Peyer's patch (tissue), 4 donors: ENCODE measurements at regions not wholly inside any gene's neighbourhood (a gene's known extent, or its start where the extent isn't known, plus 50 kb on each side); places are given as distances from the start of the nearest gene placed in this dataset.
A peak's percentile ranks its signal among the peaks of the same experiment; 100 is the strongest.
"Not testable (repeated sequence)": the region's sequence is repeated elsewhere in the genome, so short reads cannot be mapped to it uniquely, and the experiment has no call there.

ENCODE experiments used
- DNase-seq, 3 donors: peaks; one replicate each; pipeline ENCODE4 v3.0.0-alpha.2; 2017 to 2019
- H3K27ac ChIP-seq, 4 donors: fragments of 200-600 bp; sonication (generic); one replicate each; pipeline ENCODE4 v1.5.1; 2016 to 2019
- H3K27me3 ChIP-seq, 2 donors: fragments of 200-600 bp; sonication (generic); one replicate each; pipeline ENCODE4 v1.5.1; 2019
- H3K36me3 ChIP-seq, 3 donors: fragments of 200-600 bp; sonication (generic); one replicate each; pipeline ENCODE4 v1.5.1; 2016 to 2019
- H3K4me1 ChIP-seq, 4 donors: fragments of 200-600 bp; sonication (generic); one replicate each; pipeline ENCODE4 v1.5.1; 2016 to 2019
- H3K4me3 ChIP-seq, 4 donors: fragments of 200-600 bp; sonication (generic); 1 replicate in 3 of 4; 2 replicates in 1 of 4; pipeline ENCODE4 v1.5.1; 2016 to 2019; ENCODE audit warnings: mild to moderate bottlenecking in 1 of 4
- H3K9me3 ChIP-seq, 4 donors: fragments of 200-600 bp; sonication (generic); one replicate each; pipeline ENCODE4 v1.5.1; 2016 to 2019; ENCODE audit warnings: mild to moderate bottlenecking in 1 of 4
- POLR2A ChIP-seq, 2 donors: fragments of 450-650 bp; IDR thresholded peaks; one replicate each; pipeline ENCODE4 v1.5.1; 2017; ENCODE audit warnings: antibody characterized with exemption in 2 of 2, mild to moderate bottlenecking in 2 of 2, moderate library complexity in 2 of 2
- TF ChIP-seq, protein P1 (sequence below), 6 experiments: fragments of 450-650 bp in 4 of 6; fragments of 200-600 bp in 2 of 6; sonication (generic) in 1 of 6; IDR thresholded peaks; one replicate each; pipeline ENCODE4 v1.5.1; 2017 to 2019; ENCODE audit warnings: antibody characterized with exemption in 6 of 6, mild to moderate bottlenecking in 3 of 6, moderate library complexity in 1 of 6

DNA sequence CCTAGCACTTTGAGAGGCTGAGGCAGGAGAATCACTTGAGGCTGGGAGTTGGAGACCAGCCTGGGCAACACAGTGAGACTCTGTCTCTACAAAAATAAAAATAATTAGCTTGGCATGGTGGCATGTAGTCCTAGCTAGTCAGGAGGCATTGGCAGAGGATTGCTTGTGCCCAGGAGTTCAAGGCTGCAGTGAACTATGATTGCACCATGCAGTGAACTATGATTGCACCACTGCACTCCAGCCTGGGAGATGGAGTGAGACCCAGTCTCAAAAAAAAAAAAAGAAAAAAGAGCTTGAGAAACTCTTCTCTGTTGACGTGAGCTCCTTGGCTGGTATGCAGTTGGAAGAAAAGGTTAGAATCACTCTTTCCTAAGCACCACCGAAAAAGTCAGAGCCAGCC, 125.1 kb upstream of the TNP1 start:
- Histone ChIP-seq H3K4me1 (no peaks in the 10 kb centered on the region), H3K27ac (no peak overlapping the region), H3K4me3 (no peak overlapping the region), H3K27me3 (no peaks in the 10 kb centered on the region), H3K36me3 (no peaks in the 10 kb centered on the region), H3K9me3 (no peaks in the 10 kb centered on the region)
- TF ChIP-seq POLR2A (IDR thresholded peaks at IDR 0.05), result no peak
- TF ChIP-seq, protein P1, sequence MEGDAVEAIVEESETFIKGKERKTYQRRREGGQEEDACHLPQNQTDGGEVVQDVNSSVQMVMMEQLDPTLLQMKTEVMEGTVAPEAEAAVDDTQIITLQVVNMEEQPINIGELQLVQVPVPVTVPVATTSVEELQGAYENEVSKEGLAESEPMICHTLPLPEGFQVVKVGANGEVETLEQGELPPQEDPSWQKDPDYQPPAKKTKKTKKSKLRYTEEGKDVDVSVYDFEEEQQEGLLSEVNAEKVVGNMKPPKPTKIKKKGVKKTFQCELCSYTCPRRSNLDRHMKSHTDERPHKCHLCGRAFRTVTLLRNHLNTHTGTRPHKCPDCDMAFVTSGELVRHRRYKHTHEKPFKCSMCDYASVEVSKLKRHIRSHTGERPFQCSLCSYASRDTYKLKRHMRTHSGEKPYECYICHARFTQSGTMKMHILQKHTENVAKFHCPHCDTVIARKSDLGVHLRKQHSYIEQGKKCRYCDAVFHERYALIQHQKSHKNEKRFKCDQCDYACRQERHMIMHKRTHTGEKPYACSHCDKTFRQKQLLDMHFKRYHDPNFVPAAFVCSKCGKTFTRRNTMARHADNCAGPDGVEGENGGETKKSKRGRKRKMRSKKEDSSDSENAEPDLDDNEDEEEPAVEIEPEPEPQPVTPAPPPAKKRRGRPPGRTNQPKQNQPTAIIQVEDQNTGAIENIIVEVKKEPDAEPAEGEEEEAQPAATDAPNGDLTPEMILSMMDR (IDR thresholded peaks at IDR 0.05), result no peak
- DNase-seq, result no peak

DNA sequence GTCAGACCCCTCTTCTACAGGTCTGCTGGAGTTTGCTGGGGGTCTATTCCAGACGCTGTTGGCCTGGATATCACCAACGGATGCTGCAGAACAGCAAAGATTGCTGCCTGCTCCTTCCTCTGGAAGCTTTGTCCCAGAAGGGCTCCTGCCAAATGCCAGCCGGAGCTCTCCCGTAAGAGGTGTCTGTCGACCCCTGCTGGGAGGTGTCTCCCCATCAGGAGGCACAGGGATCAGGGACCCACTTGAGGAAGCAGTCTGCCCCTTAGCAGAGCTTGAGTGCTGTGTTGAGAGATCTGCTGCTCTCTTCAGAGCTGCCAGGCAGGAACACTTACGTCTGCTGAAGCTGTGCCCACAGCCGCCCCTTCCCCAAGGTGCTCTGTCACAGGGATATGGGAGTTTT, 122.1 kb upstream of the TNP1 start:
- not testable (repeated sequence) for H3K36me3 ChIP-seq

DNA sequence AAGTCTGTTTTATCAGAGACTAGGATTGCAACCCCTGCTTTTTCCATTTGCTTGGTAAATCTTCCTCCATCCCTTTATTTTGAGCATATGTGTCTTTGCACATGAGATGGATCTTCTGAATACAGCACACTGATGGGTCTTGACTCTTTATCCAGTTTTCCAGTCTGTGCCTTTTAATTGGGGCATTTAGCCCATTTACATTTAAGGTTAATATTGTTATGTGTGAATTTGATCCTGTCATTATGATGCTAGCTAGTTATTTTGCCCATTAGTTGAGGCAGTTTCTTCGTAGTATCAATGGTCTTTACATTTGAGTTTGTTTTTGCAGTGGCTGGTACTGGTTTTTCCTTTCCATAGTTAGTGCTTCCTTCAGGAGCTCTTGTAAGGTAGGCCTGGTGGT, 120.6 kb upstream of the TNP1 start:
- not testable (repeated sequence) for H3K4me1 ChIP-seq, H3K36me3 ChIP-seq, H3K27me3 ChIP-seq, DNase-seq, H3K4me3 ChIP-seq, H3K27ac ChIP-seq, H3K9me3 ChIP-seq

More for the DNA sequence above, 122.1 kb upstream of the TNP1 start:
- H3K4me1 ChIP-seq, H3K27me3 ChIP-seq, H3K9me3 ChIP-seq, H3K4me3 ChIP-seq, DNase-seq, H3K27ac ChIP-seq: not testable (repeated sequence)

DNA sequence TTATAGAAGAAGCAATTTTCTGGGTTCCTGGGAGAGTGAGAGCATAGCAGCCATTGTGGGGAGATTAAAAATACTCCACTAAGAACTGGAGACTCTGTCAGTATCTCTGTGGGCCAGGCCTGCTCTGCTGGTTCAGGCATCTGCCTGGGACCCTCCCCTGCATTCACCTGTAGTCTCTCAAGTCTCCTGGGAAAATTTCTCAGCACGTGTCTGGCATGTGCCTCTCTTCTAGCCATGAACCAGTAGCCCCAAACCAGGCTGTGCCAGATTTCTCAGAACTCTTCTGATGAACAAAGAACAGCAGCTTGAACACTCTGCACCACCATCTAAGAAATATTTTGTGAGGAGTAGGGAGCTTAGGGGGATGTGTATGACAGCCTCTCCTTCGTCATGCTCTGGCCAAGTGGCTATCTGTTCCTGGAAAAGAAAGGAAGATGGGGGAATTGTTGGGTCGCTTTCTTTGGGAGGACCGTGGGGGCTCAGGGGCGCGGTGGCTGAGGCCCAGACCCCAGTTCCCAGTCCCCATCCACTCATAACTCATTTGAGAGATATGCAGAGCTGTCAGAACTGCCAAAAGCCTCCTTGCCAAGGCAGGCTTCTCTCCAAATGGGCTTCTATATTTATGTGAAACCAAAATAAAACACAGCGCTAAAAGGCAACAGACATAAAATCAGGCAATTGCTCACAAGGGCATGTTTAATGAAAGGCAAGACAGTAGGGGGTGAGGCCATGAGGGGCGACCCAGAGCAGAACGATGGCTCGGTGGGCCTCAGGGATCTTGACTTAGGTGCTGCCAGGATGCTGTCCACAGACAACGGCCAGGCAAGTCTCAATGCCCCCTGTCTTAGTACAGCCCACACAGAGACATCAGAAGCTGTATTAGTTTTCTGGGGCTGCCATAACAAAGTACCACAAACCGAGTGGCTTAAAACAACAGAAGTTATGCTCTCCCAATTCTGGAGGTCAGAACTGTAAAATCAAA, 114.7 kb upstream of the TNP1 start:
- peak overlapping the region in 2 of 4 donors; percentile 30 to 56 for H3K27ac ChIP-seq
- H3K9me3 ChIP-seq, result no peaks in the 10 kb centered on the region
- TF ChIP-seq POLR2A (IDR thresholded peaks at IDR 0.05), result no peak
- TF ChIP-seq, protein P1 (IDR thresholded peaks at IDR 0.05), result no peak
- no peak for DNase-seq
- H3K27me3 ChIP-seq, result no peaks in the 10 kb centered on the region
- H3K36me3 ChIP-seq, result no peaks in the 10 kb centered on the region
- H3K4me1 ChIP-seq, result no peaks in the 10 kb centered on the region
- H3K4me3 ChIP-seq, result no peak overlapping the region

DNA sequence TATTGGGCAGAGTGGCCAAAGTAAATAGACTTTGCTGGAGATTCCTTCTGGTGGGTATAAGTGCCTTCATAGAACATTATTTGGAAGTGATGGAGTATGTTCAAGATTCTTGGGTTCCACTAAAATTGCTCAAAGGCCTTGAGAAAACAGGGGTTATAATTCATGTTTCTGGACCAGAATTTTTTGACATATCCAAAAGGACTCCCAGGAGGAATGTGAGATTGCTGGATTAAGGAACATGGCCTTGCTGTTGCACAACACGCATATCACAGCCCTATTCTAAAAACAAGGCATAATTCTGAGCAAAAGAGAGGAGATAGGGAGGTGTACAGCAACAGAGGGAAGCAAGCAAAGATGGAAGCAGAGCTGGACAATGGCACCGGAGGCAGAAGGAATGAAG, 111.7 kb upstream of the TNP1 start:
- DNase-seq, result no peak
- Histone ChIP-seq H3K4me3 (no peak overlapping the region), H3K27ac (no peak overlapping the region), H3K4me1 (no peaks in the 10 kb centered on the region), H3K36me3 (no peaks in the 10 kb centered on the region), H3K9me3 (no peaks in the 10 kb centered on the region), H3K27me3 (no peaks in the 10 kb centered on the region)
- TF ChIP-seq, protein P1 (IDR thresholded peaks at IDR 0.05), result no peak

DNA sequence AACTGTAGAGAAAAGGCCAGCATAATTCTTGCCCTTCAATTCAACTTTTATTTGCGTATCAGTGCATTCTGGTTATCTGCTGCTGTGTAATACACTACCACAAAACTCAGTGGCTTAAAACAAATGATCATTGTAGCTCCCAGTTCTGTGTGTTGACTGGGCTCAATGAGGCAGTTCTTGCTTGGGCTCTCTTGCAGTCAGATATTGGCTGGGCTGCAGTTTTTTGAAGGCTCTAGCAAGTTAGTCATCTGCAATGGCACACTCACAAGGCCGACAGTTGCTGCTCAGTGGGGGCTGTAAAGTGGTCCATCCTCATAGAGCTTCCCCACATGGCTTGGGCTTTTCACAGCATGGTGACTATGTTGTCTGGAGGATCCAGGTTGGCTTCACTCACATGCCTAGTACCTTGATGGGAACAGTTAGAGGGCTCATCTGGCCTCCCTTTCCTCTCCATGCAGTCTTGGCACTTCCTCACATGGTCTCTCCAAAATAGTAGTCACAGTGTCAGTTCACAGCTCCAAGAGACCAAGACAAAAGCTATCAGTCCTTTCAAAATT, 110.6 kb upstream of the TNP1 start:
- Histone ChIP-seq H3K27ac (no peak overlapping the region), H3K36me3 (no peaks in the 10 kb centered on the region), H3K9me3 (no peaks in the 10 kb centered on the region), H3K27me3 (no peaks in the 10 kb centered on the region), H3K4me3 (no peak overlapping the region), H3K4me1 (no peaks in the 10 kb centered on the region)
- TF ChIP-seq, protein P1 (IDR thresholded peaks at IDR 0.05), result no peak
- TF ChIP-seq POLR2A (IDR thresholded peaks at IDR 0.05), result no peak
- no peak for DNase-seq
